SK-N-SH (cell line): ENCODE measurements at regions not wholly inside any gene's neighbourhood (a gene's known extent, or its start where the extent isn't known, plus 50 kb on each side); places are given as distances from the start of the nearest gene placed in this dataset.

Experiments used
- FOXJ3 ChIP-seq: sonication (generic); formaldehyde crosslinking; IDR thresholded peaks from 2 replicates; pipeline ENCODE4 v1.5.1; 2020; ENCODE audit warnings: mild to moderate bottlenecking, missing genetic modification reagents
- FOXM1 ChIP-seq: IDR thresholded peaks from 2 replicates; pipeline ENCODE4 v1.4.0; 2012; ENCODE audit warnings: low read depth, mild to moderate bottlenecking
- GABPA ChIP-seq: IDR thresholded peaks from 2 replicates; pipeline ENCODE4 v1.4.0; 2012; ENCODE audit warnings: low read depth, mild to moderate bottlenecking
- NFIC ChIP-seq: IDR thresholded peaks from 2 replicates; pipeline ENCODE4 v1.4.0; 2012; ENCODE audit warnings: borderline replicate concordance
- POLR2AphosphoS5 ChIP-seq: IDR thresholded peaks from 2 replicates; pipeline ENCODE4 v1.6.1; 2012; ENCODE audit warnings: low read depth, low read length
- RCOR1 ChIP-seq: fragments of 150-350 bp; IDR thresholded peaks from 2 replicates; pipeline ENCODE4 v1.6.1; 2017; ENCODE audit warnings: antibody characterized with exemption, low read length
- RFX5 ChIP-seq: IDR thresholded peaks from 2 replicates; pipeline ENCODE4 v1.6.1; 2012; ENCODE audit warnings: mild to moderate bottlenecking, improper control_type of control experiment, low read length
- TAF1 ChIP-seq: IDR thresholded peaks from 2 replicates; pipeline ENCODE4 v1.6.1; 2012; ENCODE audit warnings: low read depth, mild to moderate bottlenecking, low read length, moderate library complexity, borderline replicate concordance
- TF ChIP-seq, protein P1 (sequence below): fragments of 200-600 bp; sonication (generic); IDR thresholded peaks from 2 replicates; pipeline ENCODE4 v1.6.1; 2017; ENCODE audit warnings: antibody characterized with exemption, mild to moderate bottlenecking, moderate library complexity
- TF ChIP-seq, protein P2 (sequence below): IDR thresholded peaks from 2 replicates; pipeline ENCODE4 v1.6.1; 2012; ENCODE audit warnings: mild to moderate bottlenecking, low read depth, low read length, moderate library complexity
- TF ChIP-seq, protein P3 (sequence below): IDR thresholded peaks from 2 replicates; pipeline ENCODE4 v1.4.0; 2012; ENCODE audit warnings: low read depth, borderline replicate concordance

DNA sequence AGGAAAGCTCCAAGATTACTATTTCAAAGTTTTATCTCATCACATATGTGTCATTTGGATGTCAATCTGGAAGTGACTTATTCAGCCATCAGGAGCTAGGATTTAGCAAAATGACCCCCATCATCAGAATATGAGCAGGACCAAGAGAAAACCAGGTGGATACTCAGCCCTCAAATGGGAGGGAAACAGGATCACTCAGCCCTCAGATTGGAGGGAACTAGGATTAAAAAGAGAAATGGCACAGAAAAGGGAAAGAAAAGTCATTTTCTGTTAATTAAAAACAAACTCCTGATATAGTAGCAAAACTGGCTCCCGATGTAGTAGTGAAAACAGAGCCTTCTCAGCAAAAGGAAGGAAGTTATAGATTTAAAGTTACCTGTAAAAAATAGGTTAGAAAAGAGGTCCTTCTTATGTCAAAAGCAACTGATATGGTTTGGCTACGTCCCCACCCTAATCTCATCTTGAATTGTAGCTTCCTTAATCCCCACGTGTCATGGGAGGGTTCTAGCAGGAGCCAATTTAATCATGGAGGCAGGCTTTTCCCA, 69.0 kb upstream of the MYCN start:
- TF ChIP-seq RCOR1 (no peak), RFX5 (no peak), TAF1 (no peak), POLR2AphosphoS5 (no peak), GABPA (no peak), FOXM1 (no peak), NFIC (no peak), FOXJ3 (CRISPR knock-in tag) (no peak)
- TF ChIP-seq, protein P1, sequence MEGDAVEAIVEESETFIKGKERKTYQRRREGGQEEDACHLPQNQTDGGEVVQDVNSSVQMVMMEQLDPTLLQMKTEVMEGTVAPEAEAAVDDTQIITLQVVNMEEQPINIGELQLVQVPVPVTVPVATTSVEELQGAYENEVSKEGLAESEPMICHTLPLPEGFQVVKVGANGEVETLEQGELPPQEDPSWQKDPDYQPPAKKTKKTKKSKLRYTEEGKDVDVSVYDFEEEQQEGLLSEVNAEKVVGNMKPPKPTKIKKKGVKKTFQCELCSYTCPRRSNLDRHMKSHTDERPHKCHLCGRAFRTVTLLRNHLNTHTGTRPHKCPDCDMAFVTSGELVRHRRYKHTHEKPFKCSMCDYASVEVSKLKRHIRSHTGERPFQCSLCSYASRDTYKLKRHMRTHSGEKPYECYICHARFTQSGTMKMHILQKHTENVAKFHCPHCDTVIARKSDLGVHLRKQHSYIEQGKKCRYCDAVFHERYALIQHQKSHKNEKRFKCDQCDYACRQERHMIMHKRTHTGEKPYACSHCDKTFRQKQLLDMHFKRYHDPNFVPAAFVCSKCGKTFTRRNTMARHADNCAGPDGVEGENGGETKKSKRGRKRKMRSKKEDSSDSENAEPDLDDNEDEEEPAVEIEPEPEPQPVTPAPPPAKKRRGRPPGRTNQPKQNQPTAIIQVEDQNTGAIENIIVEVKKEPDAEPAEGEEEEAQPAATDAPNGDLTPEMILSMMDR: no peak
- TF ChIP-seq, protein P2, sequence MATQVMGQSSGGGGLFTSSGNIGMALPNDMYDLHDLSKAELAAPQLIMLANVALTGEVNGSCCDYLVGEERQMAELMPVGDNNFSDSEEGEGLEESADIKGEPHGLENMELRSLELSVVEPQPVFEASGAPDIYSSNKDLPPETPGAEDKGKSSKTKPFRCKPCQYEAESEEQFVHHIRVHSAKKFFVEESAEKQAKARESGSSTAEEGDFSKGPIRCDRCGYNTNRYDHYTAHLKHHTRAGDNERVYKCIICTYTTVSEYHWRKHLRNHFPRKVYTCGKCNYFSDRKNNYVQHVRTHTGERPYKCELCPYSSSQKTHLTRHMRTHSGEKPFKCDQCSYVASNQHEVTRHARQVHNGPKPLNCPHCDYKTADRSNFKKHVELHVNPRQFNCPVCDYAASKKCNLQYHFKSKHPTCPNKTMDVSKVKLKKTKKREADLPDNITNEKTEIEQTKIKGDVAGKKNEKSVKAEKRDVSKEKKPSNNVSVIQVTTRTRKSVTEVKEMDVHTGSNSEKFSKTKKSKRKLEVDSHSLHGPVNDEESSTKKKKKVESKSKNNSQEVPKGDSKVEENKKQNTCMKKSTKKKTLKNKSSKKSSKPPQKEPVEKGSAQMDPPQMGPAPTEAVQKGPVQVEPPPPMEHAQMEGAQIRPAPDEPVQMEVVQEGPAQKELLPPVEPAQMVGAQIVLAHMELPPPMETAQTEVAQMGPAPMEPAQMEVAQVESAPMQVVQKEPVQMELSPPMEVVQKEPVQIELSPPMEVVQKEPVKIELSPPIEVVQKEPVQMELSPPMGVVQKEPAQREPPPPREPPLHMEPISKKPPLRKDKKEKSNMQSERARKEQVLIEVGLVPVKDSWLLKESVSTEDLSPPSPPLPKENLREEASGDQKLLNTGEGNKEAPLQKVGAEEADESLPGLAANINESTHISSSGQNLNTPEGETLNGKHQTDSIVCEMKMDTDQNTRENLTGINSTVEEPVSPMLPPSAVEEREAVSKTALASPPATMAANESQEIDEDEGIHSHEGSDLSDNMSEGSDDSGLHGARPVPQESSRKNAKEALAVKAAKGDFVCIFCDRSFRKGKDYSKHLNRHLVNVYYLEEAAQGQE: no peak
- TF ChIP-seq, protein P3, sequence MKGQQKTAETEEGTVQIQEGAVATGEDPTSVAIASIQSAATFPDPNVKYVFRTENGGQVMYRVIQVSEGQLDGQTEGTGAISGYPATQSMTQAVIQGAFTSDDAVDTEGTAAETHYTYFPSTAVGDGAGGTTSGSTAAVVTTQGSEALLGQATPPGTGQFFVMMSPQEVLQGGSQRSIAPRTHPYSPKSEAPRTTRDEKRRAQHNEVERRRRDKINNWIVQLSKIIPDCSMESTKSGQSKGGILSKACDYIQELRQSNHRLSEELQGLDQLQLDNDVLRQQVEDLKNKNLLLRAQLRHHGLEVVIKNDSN: no peak
